ENCODE measurements at regions not wholly inside any gene's neighbourhood (a gene's known extent, or its start where the extent isn't known, plus 50 kb on each side); places are given as distances from the start of the nearest gene placed in this dataset.

GRCh38 chr2:128973566-128973965 lies 654.9 kb upstream of the HS6ST1 start:
- TF ChIP-seq, protein P1, sequence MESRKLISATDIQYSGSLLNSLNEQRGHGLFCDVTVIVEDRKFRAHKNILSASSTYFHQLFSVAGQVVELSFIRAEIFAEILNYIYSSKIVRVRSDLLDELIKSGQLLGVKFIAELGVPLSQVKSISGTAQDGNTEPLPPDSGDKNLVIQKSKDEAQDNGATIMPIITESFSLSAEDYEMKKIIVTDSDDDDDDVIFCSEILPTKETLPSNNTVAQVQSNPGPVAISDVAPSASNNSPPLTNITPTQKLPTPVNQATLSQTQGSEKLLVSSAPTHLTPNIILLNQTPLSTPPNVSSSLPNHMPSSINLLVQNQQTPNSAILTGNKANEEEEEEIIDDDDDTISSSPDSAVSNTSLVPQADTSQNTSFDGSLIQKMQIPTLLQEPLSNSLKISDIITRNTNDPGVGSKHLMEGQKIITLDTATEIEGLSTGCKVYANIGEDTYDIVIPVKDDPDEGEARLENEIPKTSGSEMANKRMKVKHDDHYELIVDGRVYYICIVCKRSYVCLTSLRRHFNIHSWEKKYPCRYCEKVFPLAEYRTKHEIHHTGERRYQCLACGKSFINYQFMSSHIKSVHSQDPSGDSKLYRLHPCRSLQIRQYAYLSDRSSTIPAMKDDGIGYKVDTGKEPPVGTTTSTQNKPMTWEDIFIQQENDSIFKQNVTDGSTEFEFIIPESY (IDR thresholded peaks at IDR 0.05; ENCODE audit: borderline replicate concordance, low read depth) = no peak
- no peak for TF ChIP-seq MEF2A (IDR thresholded peaks at IDR 0.05; ENCODE audit: borderline replicate concordance, low read depth)
- no peak for TF ChIP-seq EZH2phosphoT487 (IDR thresholded peaks at IDR 0.05; ENCODE audit: borderline replicate concordance, low read depth)
- no peak for TF ChIP-seq RAD21 (IDR thresholded peaks at IDR 0.05; ENCODE audit: low read length)
- TF ChIP-seq CTCF (IDR thresholded peaks at IDR 0.05) = no peak
- TF ChIP-seq FOXM1 (IDR thresholded peaks at IDR 0.05; ENCODE audit: low read depth) = no peak
- no peak for TF ChIP-seq FOSL2 (IDR thresholded peaks at IDR 0.05; ENCODE audit: borderline replicate concordance, low read depth)
- no peak for TF ChIP-seq POLR2AphosphoS5 (IDR thresholded peaks at IDR 0.05; ENCODE audit: low read depth, low read length)

Measured in SK-N-SH (cell line).